Epithelial cell of esophagus (primary cell): ENCODE measurements at regions not wholly inside any gene's neighbourhood (a gene's known extent, or its start where the extent isn't known, plus 50 kb on each side); places are given as distances from the start of the nearest gene placed in this dataset.
A peak's percentile ranks its signal among the peaks of the same experiment; 100 is the strongest.

Experiments used
- DNase-seq: peaks from one replicate; pipeline ENCODE4 v3.0.0; 2010; ENCODE audit warnings: low read depth
- H3K4me3 ChIP-seq: 2 replicates; pipeline ENCODE4 v1.5.1; 2011; ENCODE audit warnings: mild to moderate bottlenecking, low read length, control low read depth
- CTCF ChIP-seq: IDR thresholded peaks from 2 replicates; pipeline ENCODE4 v1.5.1; 2011; ENCODE audit warnings: low read depth, mild to moderate bottlenecking, low read length, control low read depth, inconsistent platforms; ENCODE audit not compliant: insufficient read depth; ENCODE audit errors: missing control alignments

- DNase-seq, result peak; percentile 3
- no peak for TF ChIP-seq CTCF
These were observed 102.9 kb downstream of the LRRN1 start for GRCh38 chr3:3902161-3902560.

GRCh38 chr3:3906171-3906570 lies 106.9 kb downstream of the LRRN1 start:
- no peak for TF ChIP-seq CTCF
- DNase-seq, result no peak
- H3K4me3 ChIP-seq, result no peak overlapping the region

More at GRCh38 chr3:3902161-3902560, 102.9 kb downstream of the LRRN1 start:
- no peak overlapping the region for H3K4me3 ChIP-seq

GRCh38 chr3:3907023-3907422 lies 107.8 kb downstream of the LRRN1 start:
- no peak for TF ChIP-seq CTCF
- H3K4me3 ChIP-seq, result no peak overlapping the region
- no peak for DNase-seq

GRCh38 chr3:3918763-3919162 lies 119.5 kb downstream of the LRRN1 start:
- no peak for DNase-seq
- no peak for TF ChIP-seq CTCF
- no peak overlapping the region for H3K4me3 ChIP-seq

GRCh38 chr3:3919316-3919715 lies 120.1 kb downstream of the LRRN1 start:
- DNase-seq, result no peak
- TF ChIP-seq CTCF, result no peak
- H3K4me3 ChIP-seq, result no peak overlapping the region

GRCh38 chr3:3923619-3924018 lies 124.4 kb downstream of the LRRN1 start:
- TF ChIP-seq CTCF, result no peak
- no peak overlapping the region for H3K4me3 ChIP-seq
- no peak for DNase-seq

- no peak overlapping the region for H3K4me3 ChIP-seq
- DNase-seq, result no peak
- no peak for TF ChIP-seq CTCF
These were observed 128.0 kb downstream of the LRRN1 start for GRCh38 chr3:3927198-3927597.
